ENCODE measurements at regions not wholly inside any gene's neighbourhood (a gene's known extent, or its start where the extent isn't known, plus 50 kb on each side); places are given as distances from the start of the nearest gene placed in this dataset.

- TF ChIP-seq L3MBTL2 (conservative IDR thresholded peaks at IDR 0.05) = no peak
- no peak for TF ChIP-seq CTBP1 (IDR thresholded peaks at IDR 0.05; ENCODE audit: borderline replicate concordance)
- no peak for TF ChIP-seq FOXM1 (IDR thresholded peaks at IDR 0.05; ENCODE audit: borderline replicate concordance)
- no peak for TF ChIP-seq LEF1 (IDR thresholded peaks at IDR 0.05; ENCODE audit: borderline replicate concordance)
- TF ChIP-seq ZNF384 (IDR thresholded peaks at IDR 0.05) = no peak
- no peak for TF ChIP-seq FOXA1 (IDR thresholded peaks at IDR 0.05)
- TF ChIP-seq TARDBP (IDR thresholded peaks at IDR 0.05) = no peak
- no peak for TF ChIP-seq ARNT (IDR thresholded peaks at IDR 0.05)
- no peak for TF ChIP-seq FOXK2 (IDR thresholded peaks at IDR 0.05)
- no peak for TF ChIP-seq ELF4 (IDR thresholded peaks at IDR 0.05)
- CTCF ChIA-PET = no interaction called here
- no peak for DNase-seq (ENCODE audit: extremely low spot score)
- POLR2A ChIA-PET = no interaction called here
Measured at GRCh38 chr2:103804013-103804412, 1042.2 kb downstream of the TMEM182 start.

- CTCF ChIA-PET = no interaction called here
- TF ChIP-seq FOXK2 (IDR thresholded peaks at IDR 0.05) = no peak
- no peak for TF ChIP-seq TARDBP (IDR thresholded peaks at IDR 0.05)
- TF ChIP-seq FOXM1 (IDR thresholded peaks at IDR 0.05; ENCODE audit: borderline replicate concordance) = no peak
- TF ChIP-seq L3MBTL2 (conservative IDR thresholded peaks at IDR 0.05) = no peak
- TF ChIP-seq NFRKB (IDR thresholded peaks at IDR 0.05) = no peak
- TF ChIP-seq ARNT (IDR thresholded peaks at IDR 0.05) = no peak
- no peak for TF ChIP-seq ZNF384 (IDR thresholded peaks at IDR 0.05)
- TF ChIP-seq SP1 (IDR thresholded peaks at IDR 0.05) = no peak
- TF ChIP-seq FOXA1 (IDR thresholded peaks at IDR 0.05) = no peak
- TF ChIP-seq SUZ12 (IDR thresholded peaks at IDR 0.05) = no peak
- no peak for TF ChIP-seq LEF1 (IDR thresholded peaks at IDR 0.05; ENCODE audit: borderline replicate concordance)
- TF ChIP-seq, protein P1, sequence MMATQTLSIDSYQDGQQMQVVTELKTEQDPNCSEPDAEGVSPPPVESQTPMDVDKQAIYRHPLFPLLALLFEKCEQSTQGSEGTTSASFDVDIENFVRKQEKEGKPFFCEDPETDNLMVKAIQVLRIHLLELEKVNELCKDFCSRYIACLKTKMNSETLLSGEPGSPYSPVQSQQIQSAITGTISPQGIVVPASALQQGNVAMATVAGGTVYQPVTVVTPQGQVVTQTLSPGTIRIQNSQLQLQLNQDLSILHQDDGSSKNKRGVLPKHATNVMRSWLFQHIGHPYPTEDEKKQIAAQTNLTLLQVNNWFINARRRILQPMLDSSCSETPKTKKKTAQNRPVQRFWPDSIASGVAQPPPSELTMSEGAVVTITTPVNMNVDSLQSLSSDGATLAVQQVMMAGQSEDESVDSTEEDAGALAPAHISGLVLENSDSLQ (IDR thresholded peaks at IDR 0.05) = no peak
- no peak for TF ChIP-seq ELF4 (IDR thresholded peaks at IDR 0.05)
- no peak for TF ChIP-seq HDGF (IDR thresholded peaks at IDR 0.05; ENCODE audit: borderline replicate concordance)
- no peak for TF ChIP-seq CTBP1 (IDR thresholded peaks at IDR 0.05; ENCODE audit: borderline replicate concordance)
- no peak for TF ChIP-seq BHLHE40 (IDR thresholded peaks at IDR 0.05; ENCODE audit: borderline replicate concordance)
- POLR2A ChIA-PET = no interaction called here
- DNase-seq (ENCODE audit: extremely low spot score) = no peak
Measured at GRCh38 chr2:103805746-103806145, 1043.9 kb downstream of the TMEM182 start.

GRCh38 chr2:103808814-103809213 lies 1045.1 kb upstream of the POU3F3 start:
- CTCF ChIA-PET = no interaction called here
- POLR2A ChIA-PET = no interaction called here
- no peak for DNase-seq (ENCODE audit: extremely low spot score)
- TF ChIP-seq ELF4 (IDR thresholded peaks at IDR 0.05) = no peak

- POLR2A ChIA-PET = no interaction called here
- DNase-seq (ENCODE audit: extremely low spot score) = no peak
- no peak for TF ChIP-seq FOXK2 (IDR thresholded peaks at IDR 0.05)
- no peak for TF ChIP-seq ZNF384 (IDR thresholded peaks at IDR 0.05)
- no peak for TF ChIP-seq L3MBTL2 (conservative IDR thresholded peaks at IDR 0.05)
- no peak for TF ChIP-seq SUZ12 (IDR thresholded peaks at IDR 0.05)
- no peak for TF ChIP-seq BHLHE40 (IDR thresholded peaks at IDR 0.05; ENCODE audit: borderline replicate concordance)
- no peak for TF ChIP-seq TARDBP (IDR thresholded peaks at IDR 0.05)
- TF ChIP-seq SP1 (IDR thresholded peaks at IDR 0.05) = no peak
- CTCF ChIA-PET = no interaction called here
Measured at GRCh38 chr2:103809415-103809814, 1044.5 kb upstream of the POU3F3 start.

DNA sequence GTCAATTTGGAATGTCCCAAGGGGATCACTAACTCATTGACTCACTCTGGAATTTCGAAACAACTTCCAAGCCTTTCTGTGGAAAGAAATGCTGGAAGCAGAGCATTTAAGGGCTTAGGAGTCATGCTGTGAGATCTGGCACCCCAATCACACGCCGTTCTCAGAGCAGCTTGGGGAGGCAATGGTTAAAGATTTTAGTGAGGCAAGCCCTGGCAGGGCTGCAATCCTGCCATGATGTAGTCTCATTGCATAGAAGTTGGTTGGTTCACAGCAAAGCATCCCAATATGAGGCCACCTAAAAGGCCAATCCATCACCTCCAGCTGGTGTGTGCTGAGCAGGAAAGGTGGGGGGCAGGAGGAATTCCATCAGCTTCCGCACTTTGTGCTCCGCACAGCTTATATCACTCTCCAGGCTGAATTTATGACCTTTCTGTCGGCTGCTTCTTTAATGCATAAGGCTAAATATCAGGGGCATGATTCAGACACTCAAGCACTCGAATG lies 1043.9 kb upstream of the POU3F3 start:
- DNase-seq (ENCODE audit: extremely low spot score) = no peak
- CTCF ChIA-PET = no interaction called here
- POLR2A ChIA-PET = no interaction called here

DNA sequence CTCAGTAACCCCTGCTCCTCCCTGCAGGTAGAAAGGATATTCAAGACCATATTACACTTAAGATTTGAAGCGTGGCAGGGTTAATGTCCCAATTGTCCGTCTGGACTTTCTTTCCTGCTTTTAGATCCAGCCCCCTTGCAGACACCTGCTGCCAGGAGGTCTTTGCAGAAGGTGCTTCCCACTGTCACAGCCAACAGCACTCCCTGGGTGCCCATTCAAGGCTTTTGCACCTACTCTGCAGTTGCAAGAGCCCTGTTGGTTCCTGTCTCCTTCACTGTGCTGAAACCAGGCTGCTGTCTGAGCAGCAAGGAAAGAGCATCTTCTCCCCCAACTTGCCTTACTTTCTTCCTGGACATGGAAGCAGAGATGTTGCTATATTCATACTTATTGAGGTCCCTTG lies 1043.0 kb upstream of the POU3F3 start:
- ChIA-PET CTCF (no interaction called here), POLR2A (no interaction called here)
- no peak for DNase-seq (ENCODE audit: extremely low spot score)
- TF ChIP-seq ELF4 (IDR thresholded peaks at IDR 0.05) (no peak), ARNT (IDR thresholded peaks at IDR 0.05) (no peak), FOXK2 (IDR thresholded peaks at IDR 0.05) (no peak), BHLHE40 (IDR thresholded peaks at IDR 0.05; ENCODE audit: borderline replicate concordance) (no peak), TARDBP (IDR thresholded peaks at IDR 0.05) (no peak), HDGF (IDR thresholded peaks at IDR 0.05; ENCODE audit: borderline replicate concordance) (no peak), LEF1 (IDR thresholded peaks at IDR 0.05; ENCODE audit: borderline replicate concordance) (no peak), SUZ12 (IDR thresholded peaks at IDR 0.05) (no peak), FOXA1 (IDR thresholded peaks at IDR 0.05) (no peak), ZNF384 (IDR thresholded peaks at IDR 0.05) (no peak), NFRKB (IDR thresholded peaks at IDR 0.05) (no peak), SP1 (IDR thresholded peaks at IDR 0.05) (no peak), CTBP1 (IDR thresholded peaks at IDR 0.05; ENCODE audit: borderline replicate concordance) (no peak), L3MBTL2 (conservative IDR thresholded peaks at IDR 0.05) (no peak), FOXM1 (IDR thresholded peaks at IDR 0.05; ENCODE audit: borderline replicate concordance) (no peak)
- TF ChIP-seq, protein P1 (IDR thresholded peaks at IDR 0.05) = no peak

More for the DNA sequence above, 1043.9 kb upstream of the POU3F3 start:
- TF ChIP-seq TARDBP (IDR thresholded peaks at IDR 0.05) = no peak
- TF ChIP-seq FOXA1 (IDR thresholded peaks at IDR 0.05) = no peak
- no peak for TF ChIP-seq BHLHE40 (IDR thresholded peaks at IDR 0.05; ENCODE audit: borderline replicate concordance)
- no peak for TF ChIP-seq LEF1 (IDR thresholded peaks at IDR 0.05; ENCODE audit: borderline replicate concordance)
- no peak for TF ChIP-seq HDGF (IDR thresholded peaks at IDR 0.05; ENCODE audit: borderline replicate concordance)
- no peak for TF ChIP-seq ZNF384 (IDR thresholded peaks at IDR 0.05)
- TF ChIP-seq L3MBTL2 (conservative IDR thresholded peaks at IDR 0.05) = no peak
- TF ChIP-seq FOXK2 (IDR thresholded peaks at IDR 0.05) = no peak
- TF ChIP-seq NFRKB (IDR thresholded peaks at IDR 0.05) = no peak
- TF ChIP-seq SUZ12 (IDR thresholded peaks at IDR 0.05) = no peak
- TF ChIP-seq ARNT (IDR thresholded peaks at IDR 0.05) = no peak
- no peak for TF ChIP-seq CTBP1 (IDR thresholded peaks at IDR 0.05; ENCODE audit: borderline replicate concordance)
- TF ChIP-seq, protein P1 (IDR thresholded peaks at IDR 0.05) = no peak
- no peak for TF ChIP-seq SP1 (IDR thresholded peaks at IDR 0.05)
- no peak for TF ChIP-seq FOXM1 (IDR thresholded peaks at IDR 0.05; ENCODE audit: borderline replicate concordance)
- TF ChIP-seq ELF4 (IDR thresholded peaks at IDR 0.05) = no peak
